CD4-positive, alpha-beta T cell (primary cell): ENCODE measurements at regions not wholly inside any gene's neighbourhood (a gene's known extent, or its start where the extent isn't known, plus 50 kb on each side); places are given as distances from the start of the nearest gene placed in this dataset.

Source experiments
- ATAC-seq: fragments of 200-7000 bp; cut with Tn5 transposase; one replicate; pipeline ENCODE4 v1.10.0; 2022; ENCODE audit warnings: mild to moderate bottlenecking; ENCODE audit not compliant: poor library complexity
- CTCF ChIA-PET: fragments of 350-600 bp; sonication (Branson Sonifier 250); formaldehyde crosslinking; loops from one replicate; lab custom pipeline; 2021; ENCODE audit warnings: antibody characterized with exemption, inconsistent platforms; lab: Charles Lee
- POLR2A ChIA-PET: fragments of 350-600 bp; sonication (Branson Sonifier 250); formaldehyde crosslinking; loops from one replicate; lab custom pipeline; 2021; ENCODE audit warnings: antibody characterized with exemption, inconsistent platforms; lab: Charles Lee
- DNase-seq, 14 experiments: peaks; one replicate each; pipeline ENCODE4 v3.0.0-alpha.2; 2013 to 2020; ENCODE audit warnings: mixed read lengths in 2 of 14
- H3K27ac ChIP-seq, 2 donors: one replicate each; pipeline versions ENCODE4 v1.5.1 to v1.7.0; 2013; ENCODE audit warnings: low read length in 2 of 2, low read depth in 1 of 2, mild to moderate bottlenecking in 1 of 2
- H3K27me3 ChIP-seq, 2 experiments: 1 replicate in 1 of 2; 2 replicates in 1 of 2; pipeline versions ENCODE4 v1.6.1 to v1.7.0; 2013; ENCODE audit warnings: low read length in 2 of 2, control low read depth in 1 of 2, mild to moderate bottlenecking in 1 of 2, moderate library complexity in 1 of 2; ENCODE audit not compliant: insufficient read depth in 2 of 2, control insufficient read depth in 1 of 2
- H3K36me3 ChIP-seq: one replicate; pipeline ENCODE4 v1.6.1; 2013; ENCODE audit warnings: low read length, control low read depth; ENCODE audit not compliant: insufficient read depth
- H3K4me1 ChIP-seq: one replicate; pipeline ENCODE4 v1.6.1; 2013; ENCODE audit warnings: low read length, control low read depth; ENCODE audit not compliant: insufficient read depth
- H3K4me3 ChIP-seq: one replicate; pipeline ENCODE4 v1.5.1; 2013; ENCODE audit warnings: mild to moderate bottlenecking, low read length, moderate library complexity
- H3K9me3 ChIP-seq, 2 experiments: 1 replicate in 1 of 2; 2 replicates in 1 of 2; pipeline versions ENCODE4 v1.6.1 to v1.7.0; 2013; ENCODE audit warnings: low read length in 2 of 2, mild to moderate bottlenecking in 2 of 2, control low read depth in 1 of 2, moderate library complexity in 1 of 2; ENCODE audit not compliant: control insufficient read depth in 1 of 2, insufficient read depth in 1 of 2
- H3K27ac Mint-ChIP-seq: one replicate; pipeline ENCODE4 v1.8.0; 2020; ENCODE audit warnings: mixed read lengths
- H3K27me3 Mint-ChIP-seq: one replicate; pipeline ENCODE4 v1.8.0; 2021; ENCODE audit warnings: mixed read lengths
- H3K36me3 Mint-ChIP-seq: one replicate; pipeline ENCODE4 v1.8.0; 2021; ENCODE audit warnings: low read depth, mixed read lengths
- H3K4me1 Mint-ChIP-seq: one replicate; pipeline ENCODE4 v1.8.0; 2021; ENCODE audit warnings: low read depth, mixed read lengths
- H3K4me3 Mint-ChIP-seq: one replicate; pipeline ENCODE4 v1.8.0; 2020; ENCODE audit warnings: mild to moderate bottlenecking, mixed read lengths
- H3K9me3 Mint-ChIP-seq: one replicate; pipeline ENCODE4 v1.8.0; 2020; ENCODE audit warnings: mixed read lengths
- CTCF ChIP-seq: fragments of 200-600 bp; IDR thresholded peaks from one replicate; pipeline ENCODE4 v1.8.0; 2022; ENCODE audit warnings: antibody characterized with exemption, mild to moderate bottlenecking
- intact Hi-C, 2 experiments: fragments of 100-400 bp; cut with DNase I in 1 of 2; cut with micrococcal nuclease in 1 of 2; formaldehyde crosslinking; loops; one replicate each; pipeline versions ENCODE4 v1.15.1 to v1.9.0; 2023 to 2025; cut with DNase I, micrococcal nuclease

- Mint-ChIP-seq H3K27me3 (peaks cover 34% of the 10 kb centered on the region), H3K36me3 (no peaks in the 10 kb centered on the region), H3K9me3 (no peaks in the 10 kb centered on the region), H3K27ac (no peak overlapping the region), H3K4me1 (no peaks in the 10 kb centered on the region), H3K4me3 (no peak overlapping the region)
- H3K9me3 ChIP-seq, result no peaks in the 10 kb centered on the region
- H3K27ac ChIP-seq, result no peak overlapping the region
- H3K36me3 ChIP-seq, result no peaks in the 10 kb centered on the region
- POLR2A ChIA-PET, result no interaction called here
- intact Hi-C loops, result no loop called here
- H3K4me3 ChIP-seq, result no peak overlapping the region
- CTCF ChIA-PET, result no interaction called here
- DNase-seq (no peak), ATAC-seq (no peak)
- H3K4me1 ChIP-seq, result no peaks in the 10 kb centered on the region
- TF ChIP-seq CTCF, result no peak
- no peaks in the 10 kb centered on the region for H3K27me3 ChIP-seq
Observed at GRCh38 chr2:217706095-217706494, 296.7 kb downstream of the TNS1 start.

- Histone ChIP-seq H3K4me3 (no peak overlapping the region), H3K36me3 (no peaks in the 10 kb centered on the region), H3K27me3 (no peaks in the 10 kb centered on the region), H3K9me3 (no peaks in the 10 kb centered on the region), H3K4me1 (no peaks in the 10 kb centered on the region), H3K27ac (no peak overlapping the region)
- Mint-ChIP-seq H3K36me3 (no peaks in the 10 kb centered on the region), H3K4me3 (no peak overlapping the region), H3K4me1 (no peaks in the 10 kb centered on the region), H3K27ac (no peak overlapping the region), H3K9me3 (no peaks in the 10 kb centered on the region), H3K27me3 (peaks cover 34% of the 10 kb centered on the region)
- ATAC-seq (no peak), DNase-seq (no peak)
- intact Hi-C loops, result no loop called here
- no peak for TF ChIP-seq CTCF
- ChIA-PET POLR2A (no interaction called here), CTCF (no interaction called here)
Observed at GRCh38 chr2:217705461-217705860, 297.3 kb downstream of the TNS1 start.

GRCh38 chr2:217703999-217704398 is 298.8 kb downstream of the TNS1 start:
- ChIA-PET CTCF (no interaction called here), POLR2A (no interaction called here)
- Mint-ChIP-seq H3K4me1 (no peaks in the 10 kb centered on the region), H3K27ac (no peak overlapping the region), H3K27me3 (peaks cover 34% of the 10 kb centered on the region), H3K4me3 (no peak overlapping the region), H3K9me3 (no peaks in the 10 kb centered on the region), H3K36me3 (no peaks in the 10 kb centered on the region)
- Histone ChIP-seq H3K4me1 (no peaks in the 10 kb centered on the region), H3K36me3 (no peaks in the 10 kb centered on the region), H3K27ac (no peak overlapping the region), H3K9me3 (no peaks in the 10 kb centered on the region), H3K4me3 (no peak overlapping the region), H3K27me3 (no peaks in the 10 kb centered on the region)
- DNase-seq, result no peak
- no peak for TF ChIP-seq CTCF
- no peak for ATAC-seq
- intact Hi-C loops, result no loop called here
